ENCODE measurements at regions not wholly inside any gene's neighbourhood (a gene's known extent, or its start where the extent isn't known, plus 50 kb on each side); places are given as distances from the start of the nearest gene placed in this dataset.

GRCh38 chr2:2502201-2502549 is 171.1 kb upstream of the MYT1L start:
- Mint-ChIP-seq H3K4me3 (no peak overlapping the region), H3K27me3 (no peaks in the 10 kb centered on the region), H3K36me3 (no peaks in the 10 kb centered on the region), H3K27ac (no peak overlapping the region), H3K9me3 (ENCODE audit: low read depth) (no peaks in the 10 kb centered on the region), H3K4me1 (no peaks in the 10 kb centered on the region)
- CTCF ChIA-PET, result no interaction called here
- DNase-seq (no peak), ATAC-seq (no peak)

GRCh38 chr2:2501454-2502200 is 170.6 kb upstream of the MYT1L start:
- Mint-ChIP-seq H3K4me3 (no peak overlapping the region), H3K9me3 (ENCODE audit: low read depth) (no peaks in the 10 kb centered on the region), H3K27ac (no peak overlapping the region), H3K36me3 (no peaks in the 10 kb centered on the region), H3K27me3 (no peaks in the 10 kb centered on the region), H3K4me1 (no peaks in the 10 kb centered on the region)
- ATAC-seq (no peak), DNase-seq (no peak)
- CTCF ChIA-PET, result no interaction called here

GRCh38 chr2:2495606-2496005 is 164.5 kb upstream of the MYT1L start:
- Mint-ChIP-seq H3K4me3 (no peak overlapping the region), H3K36me3 (no peaks in the 10 kb centered on the region), H3K4me1 (no peaks in the 10 kb centered on the region), H3K27me3 (no peaks in the 10 kb centered on the region), H3K9me3 (ENCODE audit: low read depth) (no peaks in the 10 kb centered on the region), H3K27ac (no peak overlapping the region)
- no peak for DNase-seq
- no peak for ATAC-seq
- CTCF ChIA-PET, result no interaction called here

- DNase-seq (no peak), ATAC-seq (no peak)
- Mint-ChIP-seq H3K4me3 (no peak overlapping the region), H3K27me3 (no peaks in the 10 kb centered on the region), H3K4me1 (no peaks in the 10 kb centered on the region), H3K36me3 (no peaks in the 10 kb centered on the region), H3K27ac (no peak overlapping the region), H3K9me3 (ENCODE audit: low read depth) (no peaks in the 10 kb centered on the region)
- CTCF ChIA-PET, result no interaction called here
These were observed 162.4 kb upstream of the MYT1L start for GRCh38 chr2:2493496-2493895.

GRCh38 chr2:2492800-2493199 is 161.7 kb upstream of the MYT1L start:
- H3K36me3 Mint-ChIP-seq, result no peaks in the 10 kb centered on the region
- no peak overlapping the region for H3K4me3 Mint-ChIP-seq
- no peaks in the 10 kb centered on the region for H3K4me1 Mint-ChIP-seq
- H3K27me3 Mint-ChIP-seq, result no peaks in the 10 kb centered on the region
- H3K9me3 Mint-ChIP-seq (ENCODE audit: low read depth), result no peaks in the 10 kb centered on the region
- CTCF ChIA-PET, result no interaction called here
- H3K27ac Mint-ChIP-seq, result no peak overlapping the region
- DNase-seq, result no peak
- no peak for ATAC-seq

GRCh38 chr2:2491964-2492363 is 160.9 kb upstream of the MYT1L start:
- DNase-seq, result no peak
- Mint-ChIP-seq H3K27me3 (no peaks in the 10 kb centered on the region), H3K36me3 (no peaks in the 10 kb centered on the region), H3K27ac (no peak overlapping the region), H3K9me3 (ENCODE audit: low read depth) (no peaks in the 10 kb centered on the region), H3K4me1 (no peaks in the 10 kb centered on the region), H3K4me3 (no peak overlapping the region)
- ATAC-seq, result no peak
- CTCF ChIA-PET, result no interaction called here

GRCh38 chr2:2484301-2484700 is 153.2 kb upstream of the MYT1L start:
- DNase-seq (no peak), ATAC-seq (no peak)
- Mint-ChIP-seq H3K36me3 (no peaks in the 10 kb centered on the region), H3K4me1 (no peaks in the 10 kb centered on the region), H3K4me3 (no peak overlapping the region), H3K9me3 (ENCODE audit: low read depth) (no peaks in the 10 kb centered on the region), H3K27ac (no peak overlapping the region), H3K27me3 (no peaks in the 10 kb centered on the region)
- CTCF ChIA-PET, result no interaction called here

GRCh38 chr2:2482851-2483250 is 151.8 kb upstream of the MYT1L start:
- CTCF ChIA-PET, result no interaction called here
- H3K9me3 Mint-ChIP-seq (ENCODE audit: low read depth), result no peaks in the 10 kb centered on the region
- no peak overlapping the region for H3K4me3 Mint-ChIP-seq
- H3K27ac Mint-ChIP-seq, result no peak overlapping the region
- DNase-seq (no peak), ATAC-seq (no peak)
- no peaks in the 10 kb centered on the region for H3K36me3 Mint-ChIP-seq
- no peaks in the 10 kb centered on the region for H3K27me3 Mint-ChIP-seq
- H3K4me1 Mint-ChIP-seq, result no peaks in the 10 kb centered on the region

GRCh38 chr2:2472881-2473280 is 141.8 kb upstream of the MYT1L start:
- no peaks in the 10 kb centered on the region for H3K27me3 Mint-ChIP-seq
- ATAC-seq (no peak), DNase-seq (no peak)
- CTCF ChIA-PET, result no interaction called here
- H3K4me1 Mint-ChIP-seq, result no peaks in the 10 kb centered on the region
- H3K9me3 Mint-ChIP-seq (ENCODE audit: low read depth), result peaks cover 2% of the 10 kb centered on the region
- no peaks in the 10 kb centered on the region for H3K36me3 Mint-ChIP-seq
- no peak overlapping the region for H3K4me3 Mint-ChIP-seq
- H3K27ac Mint-ChIP-seq, result no peak overlapping the region

GRCh38 chr2:2472044-2472443 is 141.0 kb upstream of the MYT1L start:
- CTCF ChIA-PET, result no interaction called here
- Mint-ChIP-seq H3K27me3 (no peaks in the 10 kb centered on the region), H3K4me1 (no peaks in the 10 kb centered on the region), H3K36me3 (no peaks in the 10 kb centered on the region), H3K27ac (no peak overlapping the region), H3K9me3 (ENCODE audit: low read depth) (peaks cover 2% of the 10 kb centered on the region), H3K4me3 (no peak overlapping the region)
- DNase-seq, result no peak
- ATAC-seq, result no peak

- no peaks in the 10 kb centered on the region for H3K9me3 Mint-ChIP-seq (ENCODE audit: low read depth)
- no peaks in the 10 kb centered on the region for H3K27me3 Mint-ChIP-seq
- no peak overlapping the region for H3K4me3 Mint-ChIP-seq
- no peaks in the 10 kb centered on the region for H3K36me3 Mint-ChIP-seq
- ATAC-seq, result no peak
- CTCF ChIA-PET, result no interaction called here
- H3K4me1 Mint-ChIP-seq, result no peaks in the 10 kb centered on the region
- no peak for DNase-seq
- H3K27ac Mint-ChIP-seq, result no peak overlapping the region
These were observed 135.5 kb upstream of the MYT1L start for GRCh38 chr2:2466534-2466933.

GRCh38 chr2:2464643-2465042 is 133.6 kb upstream of the MYT1L start:
- no peaks in the 10 kb centered on the region for H3K4me1 Mint-ChIP-seq
- H3K9me3 Mint-ChIP-seq (ENCODE audit: low read depth), result no peaks in the 10 kb centered on the region
- DNase-seq, result no peak
- no peaks in the 10 kb centered on the region for H3K27me3 Mint-ChIP-seq
- no peaks in the 10 kb centered on the region for H3K36me3 Mint-ChIP-seq
- H3K27ac Mint-ChIP-seq, result no peak overlapping the region
- H3K4me3 Mint-ChIP-seq, result no peak overlapping the region
- CTCF ChIA-PET, result no interaction called here
- no peak for ATAC-seq

- Mint-ChIP-seq H3K9me3 (ENCODE audit: low read depth) (no peaks in the 10 kb centered on the region), H3K36me3 (no peaks in the 10 kb centered on the region)
- CTCF ChIA-PET, result no interaction called here
These were observed 133.0 kb upstream of the MYT1L start for GRCh38 chr2:2464094-2464493.

GRCh38 chr2:2456721-2457120 is 125.6 kb upstream of the MYT1L start:
- ATAC-seq, result no peak
- Mint-ChIP-seq H3K4me1 (no peaks in the 10 kb centered on the region), H3K27ac (no peak overlapping the region), H3K36me3 (no peaks in the 10 kb centered on the region), H3K9me3 (ENCODE audit: low read depth) (peaks cover 2% of the 10 kb centered on the region), H3K4me3 (no peak overlapping the region), H3K27me3 (no peaks in the 10 kb centered on the region)
- CTCF ChIA-PET, result no interaction called here
- no peak for DNase-seq

More at GRCh38 chr2:2464094-2464493, 133.0 kb upstream of the MYT1L start:
- Mint-ChIP-seq H3K4me3 (no peak overlapping the region), H3K27ac (no peak overlapping the region), H3K27me3 (no peaks in the 10 kb centered on the region), H3K4me1 (no peaks in the 10 kb centered on the region)
- DNase-seq (no peak), ATAC-seq (no peak)

GRCh38 chr2:2455151-2455550 is 124.1 kb upstream of the MYT1L start:
- ATAC-seq (no peak), DNase-seq (no peak)
- Mint-ChIP-seq H3K27ac (no peak overlapping the region), H3K9me3 (ENCODE audit: low read depth) (peaks cover 2% of the 10 kb centered on the region), H3K4me1 (no peaks in the 10 kb centered on the region), H3K36me3 (no peaks in the 10 kb centered on the region), H3K27me3 (no peaks in the 10 kb centered on the region), H3K4me3 (no peak overlapping the region)
- CTCF ChIA-PET, result no interaction called here

All from activated CD8-positive, alpha-beta memory T cell treated with anti-CD3 and anti-CD28 coated beads, Interleukin-2, amount 10 ng/mL, durations not matched to agents 7 days and 5 days (primary cell).